ENCODE measurements at regions not wholly inside any gene's neighbourhood (a gene's known extent, or its start where the extent isn't known, plus 50 kb on each side); places are given as distances from the start of the nearest gene placed in this dataset.
A peak's percentile ranks its signal among the peaks of the same experiment; 100 is the strongest.

- no peaks in the 10 kb centered on the region for H3K27me3 ChIP-seq (ENCODE audit: control insufficient read depth, insufficient read depth, low read length)
- DNase-seq: no peak
- no peaks in the 10 kb centered on the region for H3K36me3 ChIP-seq (replicated peaks; ENCODE audit: control insufficient read depth, insufficient read depth, low read length)
- H3K4me3 ChIP-seq (ENCODE audit: insufficient read depth, low read depth, low read length): no peak overlapping the region
These were observed 928.1 kb downstream of the PDHA2 start for GRCh38 chr4:96767815-96768480.

GRCh38 chr4:96775501-96775900, 935.6 kb downstream of the PDHA2 start:
- Histone ChIP-seq H3K4me3 (ENCODE audit: insufficient read depth, low read depth, low read length) (no peak overlapping the region), H3K27me3 (ENCODE audit: control insufficient read depth, insufficient read depth, low read length) (no peaks in the 10 kb centered on the region), H3K36me3 (replicated peaks; ENCODE audit: control insufficient read depth, insufficient read depth, low read length) (no peaks in the 10 kb centered on the region)
- no peak for DNase-seq

DNA sequence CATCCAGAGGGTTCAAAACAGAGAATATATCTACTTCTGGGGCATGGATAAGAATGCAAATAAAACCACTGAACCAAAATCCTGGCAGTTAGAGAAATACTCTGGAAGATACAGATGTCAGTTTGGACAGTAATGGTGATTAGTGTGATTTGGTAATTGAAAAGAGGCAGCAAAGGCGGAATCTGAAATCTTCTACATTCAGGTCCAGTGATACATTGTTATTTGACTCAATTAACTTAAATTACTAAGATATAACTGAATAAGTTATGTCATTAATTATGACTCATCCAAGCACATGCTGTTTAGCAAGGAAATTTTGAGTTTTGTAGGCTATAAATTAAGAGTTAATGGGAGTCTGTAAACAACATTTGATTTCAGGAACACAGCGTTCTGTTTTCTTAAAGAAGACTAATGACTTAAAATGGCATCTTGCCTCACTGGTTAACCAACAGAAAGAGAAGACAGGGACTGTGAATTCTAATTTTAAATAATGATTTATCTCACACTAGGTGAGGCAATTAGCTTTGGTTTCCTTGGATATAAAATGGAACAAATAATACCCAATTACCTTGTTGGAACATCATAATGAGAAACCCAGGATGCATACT, 937.1 kb downstream of the PDHA2 start:
- H3K4me3 ChIP-seq (ENCODE audit: insufficient read depth, low read depth, low read length): no peak overlapping the region
- H3K27me3 ChIP-seq (ENCODE audit: control insufficient read depth, insufficient read depth, low read length): no peaks in the 10 kb centered on the region
- no peaks in the 10 kb centered on the region for H3K36me3 ChIP-seq (replicated peaks; ENCODE audit: control insufficient read depth, insufficient read depth, low read length)
- DNase-seq: no peak

DNA sequence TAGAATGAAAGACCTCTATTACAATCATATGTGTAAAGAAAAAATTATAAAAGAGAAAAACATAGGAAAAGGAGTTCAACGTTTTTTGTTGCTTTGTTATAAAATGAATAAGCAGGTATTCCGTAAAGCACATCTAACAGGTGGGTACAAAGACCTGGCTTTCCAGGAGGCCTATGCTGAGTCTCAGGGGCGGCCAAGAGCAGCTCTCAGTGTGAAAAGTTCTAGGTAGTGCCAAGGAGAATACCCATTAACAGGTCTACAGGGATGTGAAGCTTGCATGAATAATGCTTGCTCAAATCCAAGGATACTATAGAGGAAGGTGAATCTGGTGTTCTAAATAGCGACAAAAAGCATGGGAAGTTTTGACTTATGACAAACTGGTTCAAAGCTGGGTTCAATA, 944.4 kb downstream of the PDHA2 start:
- Histone ChIP-seq H3K36me3 (replicated peaks; ENCODE audit: control insufficient read depth, insufficient read depth, low read length) (no peaks in the 10 kb centered on the region), H3K4me3 (ENCODE audit: insufficient read depth, low read depth, low read length) (no peak overlapping the region), H3K27me3 (ENCODE audit: control insufficient read depth, insufficient read depth, low read length) (no peaks in the 10 kb centered on the region)
- no peak for DNase-seq

- Histone ChIP-seq H3K36me3 (replicated peaks; ENCODE audit: control insufficient read depth, insufficient read depth, low read length) (no peaks in the 10 kb centered on the region), H3K27me3 (ENCODE audit: control insufficient read depth, insufficient read depth, low read length) (no peaks in the 10 kb centered on the region), H3K4me3 (ENCODE audit: insufficient read depth, low read depth, low read length) (no peak overlapping the region)
- DNase-seq: no peak
These were observed 946.4 kb downstream of the PDHA2 start for GRCh38 chr4:96786306-96786705.

DNA sequence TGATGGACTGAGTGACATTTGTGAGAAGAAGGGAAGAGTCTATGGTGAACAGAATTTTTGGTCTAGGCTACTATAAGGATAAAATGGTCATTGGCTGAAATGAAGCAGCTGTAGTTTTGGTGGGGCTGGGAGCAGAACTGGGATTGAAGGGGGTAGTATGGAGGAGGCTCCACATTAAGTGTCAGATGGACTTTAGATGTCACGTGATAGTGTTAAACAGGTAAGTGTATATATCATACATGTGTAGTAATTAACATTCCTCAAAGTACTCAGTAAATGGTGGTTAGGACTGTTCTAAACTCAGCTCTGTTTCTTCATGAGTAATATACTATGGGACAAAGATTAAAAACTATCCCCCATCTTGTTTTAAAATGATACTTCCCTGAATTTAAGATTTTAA, 947.9 kb downstream of the PDHA2 start:
- Histone ChIP-seq H3K36me3 (replicated peaks; ENCODE audit: control insufficient read depth, insufficient read depth, low read length) (no peaks in the 10 kb centered on the region), H3K4me3 (ENCODE audit: insufficient read depth, low read depth, low read length) (no peak overlapping the region), H3K27me3 (ENCODE audit: control insufficient read depth, insufficient read depth, low read length) (no peaks in the 10 kb centered on the region)
- DNase-seq: no peak

GRCh38 chr4:96809563-96809962, 969.7 kb downstream of the PDHA2 start:
- no peak for DNase-seq
- Histone ChIP-seq H3K4me3 (ENCODE audit: insufficient read depth, low read depth, low read length) (no peak overlapping the region), H3K36me3 (replicated peaks; ENCODE audit: control insufficient read depth, insufficient read depth, low read length) (no peaks in the 10 kb centered on the region), H3K27me3 (ENCODE audit: control insufficient read depth, insufficient read depth, low read length) (no peaks in the 10 kb centered on the region)

DNA sequence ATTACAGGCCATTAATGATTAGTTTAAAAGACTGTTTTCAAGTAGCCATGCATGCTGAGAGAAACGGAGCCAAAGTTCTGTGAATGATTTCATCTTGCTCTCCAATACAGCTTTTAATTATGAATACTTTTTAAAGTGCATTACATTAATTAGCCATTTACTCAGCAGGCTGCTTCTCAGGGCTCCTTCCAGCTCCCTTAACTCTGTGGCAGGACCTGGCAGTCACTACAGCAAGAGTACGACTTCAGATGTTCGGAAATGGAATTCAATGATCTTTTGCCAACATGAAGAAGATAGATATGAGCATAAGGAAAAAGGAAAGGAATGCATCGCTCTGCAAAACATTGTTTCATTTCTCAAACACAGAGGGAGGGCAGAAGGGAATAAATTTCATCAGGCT, 987.2 kb downstream of the PDHA2 start:
- Histone ChIP-seq H3K36me3 (replicated peaks; ENCODE audit: control insufficient read depth, insufficient read depth, low read length) (no peaks in the 10 kb centered on the region), H3K4me3 (ENCODE audit: insufficient read depth, low read depth, low read length) (no peak overlapping the region), H3K27me3 (ENCODE audit: control insufficient read depth, insufficient read depth, low read length) (no peaks in the 10 kb centered on the region)
- no peak for DNase-seq

DNA sequence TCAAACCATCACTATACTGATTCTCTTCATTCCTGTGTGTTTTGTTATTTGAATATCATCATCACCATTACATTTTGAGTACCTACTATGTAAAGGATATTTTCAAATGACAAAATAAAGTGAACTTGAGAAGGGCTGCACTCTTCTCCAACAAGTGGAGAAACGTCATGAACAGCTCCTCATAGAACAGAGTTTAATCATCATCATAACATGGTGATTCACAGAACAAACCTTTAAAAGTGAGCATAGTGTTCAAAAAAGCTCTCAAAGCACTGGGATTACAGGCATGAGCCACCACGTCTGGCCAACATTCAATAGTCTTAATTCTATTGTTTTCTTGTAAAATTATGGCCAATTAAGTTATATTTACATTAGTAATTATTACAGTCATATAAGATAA, 993.9 kb downstream of the PDHA2 start:
- Histone ChIP-seq H3K4me3 (ENCODE audit: insufficient read depth, low read depth, low read length) (no peak overlapping the region), H3K27me3 (ENCODE audit: control insufficient read depth, insufficient read depth, low read length) (no peaks in the 10 kb centered on the region), H3K36me3 (replicated peaks; ENCODE audit: control insufficient read depth, insufficient read depth, low read length) (no peaks in the 10 kb centered on the region)
- DNase-seq: no peak

GRCh38 chr4:96835991-96836390, 996.1 kb downstream of the PDHA2 start:
- Histone ChIP-seq H3K4me3 (ENCODE audit: insufficient read depth, low read depth, low read length) (no peak overlapping the region), H3K27me3 (ENCODE audit: control insufficient read depth, insufficient read depth, low read length) (no peaks in the 10 kb centered on the region), H3K36me3 (replicated peaks; ENCODE audit: control insufficient read depth, insufficient read depth, low read length) (no peaks in the 10 kb centered on the region)
- DNase-seq: no peak

DNA sequence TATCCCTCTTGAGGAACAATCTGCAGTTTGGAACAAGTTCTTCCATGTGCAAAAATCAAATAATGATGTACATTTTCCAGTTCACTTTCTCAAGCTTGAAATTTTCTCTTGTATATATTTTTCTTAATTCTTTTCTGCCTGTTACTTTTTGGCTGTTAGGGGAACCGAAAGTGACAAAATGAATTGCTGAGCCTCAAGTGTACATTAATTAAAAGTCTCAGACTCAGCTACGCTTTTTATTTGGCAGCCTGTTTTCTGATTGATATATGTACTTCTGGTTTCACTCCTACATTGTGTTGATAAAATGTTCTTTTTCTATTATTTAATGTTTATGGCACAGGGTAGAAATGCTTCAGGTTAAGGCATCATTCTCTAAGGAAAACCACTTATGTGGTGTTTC, 999.5 kb downstream of the PDHA2 start:
- DNase-seq: no peak
- H3K36me3 ChIP-seq (replicated peaks; ENCODE audit: control insufficient read depth, insufficient read depth, low read length): no peaks in the 10 kb centered on the region
- H3K27me3 ChIP-seq (ENCODE audit: control insufficient read depth, insufficient read depth, low read length): no peaks in the 10 kb centered on the region
- H3K4me3 ChIP-seq (ENCODE audit: insufficient read depth, low read depth, low read length): no peak overlapping the region

GRCh38 chr4:96841801-96842200, 1001.9 kb downstream of the PDHA2 start:
- Histone ChIP-seq H3K4me3 (ENCODE audit: insufficient read depth, low read depth, low read length) (no peak overlapping the region), H3K27me3 (ENCODE audit: control insufficient read depth, insufficient read depth, low read length) (no peaks in the 10 kb centered on the region), H3K36me3 (replicated peaks; ENCODE audit: control insufficient read depth, insufficient read depth, low read length) (no peaks in the 10 kb centered on the region)
- DNase-seq: no peak

- Histone ChIP-seq H3K4me3 (ENCODE audit: insufficient read depth, low read depth, low read length) (no peak overlapping the region), H3K27me3 (ENCODE audit: control insufficient read depth, insufficient read depth, low read length) (no peaks in the 10 kb centered on the region), H3K36me3 (replicated peaks; ENCODE audit: control insufficient read depth, insufficient read depth, low read length) (no peaks in the 10 kb centered on the region)
- no peak for DNase-seq
These were observed 1005.1 kb downstream of the PDHA2 start for GRCh38 chr4:96844858-96845490.

DNA sequence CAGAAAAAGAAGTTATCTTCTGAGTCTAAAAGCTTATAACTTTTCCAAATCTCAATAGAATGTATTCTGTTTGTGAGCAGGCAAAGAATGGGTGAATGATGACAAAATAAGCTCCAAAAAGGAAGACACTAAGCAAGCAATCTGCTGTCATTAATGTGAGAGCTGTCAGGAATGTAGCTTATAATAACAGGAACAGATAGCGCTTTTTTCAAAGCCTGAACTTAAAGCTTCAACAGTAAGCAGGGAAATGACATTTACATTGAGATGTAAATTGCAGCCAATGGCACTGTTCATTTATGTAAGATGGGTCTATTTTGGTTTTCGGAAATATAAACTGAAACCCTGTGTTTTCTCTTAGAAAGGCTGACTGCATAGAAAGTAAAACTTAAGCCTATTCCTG, 1005.9 kb downstream of the PDHA2 start:
- H3K36me3 ChIP-seq (replicated peaks; ENCODE audit: control insufficient read depth, insufficient read depth, low read length): no peaks in the 10 kb centered on the region
- H3K27me3 ChIP-seq (ENCODE audit: control insufficient read depth, insufficient read depth, low read length): no peaks in the 10 kb centered on the region
- H3K4me3 ChIP-seq (ENCODE audit: insufficient read depth, low read depth, low read length): no peak overlapping the region
- DNase-seq: no peak

- Histone ChIP-seq H3K27me3 (ENCODE audit: control insufficient read depth, insufficient read depth, low read length) (no peaks in the 10 kb centered on the region), H3K4me3 (ENCODE audit: insufficient read depth, low read depth, low read length) (no peak overlapping the region), H3K36me3 (replicated peaks; ENCODE audit: control insufficient read depth, insufficient read depth, low read length) (no peaks in the 10 kb centered on the region)
- DNase-seq: peak; percentile 2
These were observed 1034.8 kb downstream of the PDHA2 start for GRCh38 chr4:96874657-96875056.

All from H7 (cell line).